SHP77 treated with DMSO at 0.1 percent for 48 hours (cell line): ENCODE measurements at regions not wholly inside any gene's neighbourhood (a gene's known extent, or its start where the extent isn't known, plus 50 kb on each side); places are given as distances from the start of the nearest gene placed in this dataset.
"Not testable (repeated sequence)": the region's sequence is repeated elsewhere in the genome, so short reads cannot be mapped to it uniquely, and the experiment has no call there.

ENCODE experiments used
- DNase-seq: peaks from one replicate; lab custom pipeline; 2025; lab: John Stamatoyannopoulos, UW

DNA sequence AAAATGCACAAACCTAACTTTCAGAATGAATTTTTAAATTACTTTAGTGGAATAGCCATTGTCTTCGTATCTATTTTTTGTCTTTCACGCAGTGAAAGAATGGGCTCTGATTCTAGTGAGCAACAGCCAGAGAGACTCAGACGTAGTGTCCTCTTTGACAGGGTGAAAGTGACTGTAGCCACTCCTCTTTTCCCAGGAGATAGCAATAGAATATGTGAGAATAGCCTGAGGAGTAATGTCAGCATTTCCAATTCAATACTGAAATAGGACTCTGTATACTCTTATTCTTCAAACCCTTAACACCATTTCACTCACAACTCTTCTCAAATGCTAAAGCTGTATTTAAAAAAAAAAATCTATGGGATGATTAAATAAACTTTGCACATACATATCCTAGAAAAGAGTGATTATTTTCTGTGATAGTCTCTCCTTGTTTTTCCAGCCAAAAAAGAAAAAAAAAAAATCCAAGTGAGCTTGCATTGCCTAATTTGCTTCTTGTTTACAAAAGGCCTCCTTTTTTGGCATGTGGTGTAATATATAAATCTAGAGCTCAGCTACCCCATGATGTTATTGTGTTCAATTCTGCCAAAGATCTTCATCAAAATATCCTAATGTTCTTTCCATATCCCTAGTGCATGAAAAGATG is 626.1 kb upstream of the SLITRK6 start:
- DNase-seq, result peak; percentile 78

DNA sequence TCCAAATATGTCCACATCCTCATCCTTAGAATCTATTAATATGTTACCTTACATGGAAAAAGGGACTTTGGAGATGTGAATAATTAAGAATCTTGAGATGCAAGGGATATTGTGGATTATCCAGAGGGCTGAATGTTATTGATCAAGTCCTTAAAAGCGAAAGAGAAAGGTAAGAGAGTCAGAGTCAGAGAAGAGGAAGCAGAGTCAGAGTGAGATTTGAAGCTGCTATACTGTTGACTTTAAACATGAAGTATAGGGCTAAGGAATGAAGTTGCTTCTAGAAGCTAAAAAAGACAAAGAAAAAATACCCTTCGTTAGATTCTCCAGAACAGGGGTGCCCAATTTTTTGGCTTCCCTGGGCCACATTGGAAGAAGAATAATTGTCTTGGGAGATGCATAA is 627.2 kb upstream of the SLITRK6 start:
- DNase-seq, result no peak

DNA sequence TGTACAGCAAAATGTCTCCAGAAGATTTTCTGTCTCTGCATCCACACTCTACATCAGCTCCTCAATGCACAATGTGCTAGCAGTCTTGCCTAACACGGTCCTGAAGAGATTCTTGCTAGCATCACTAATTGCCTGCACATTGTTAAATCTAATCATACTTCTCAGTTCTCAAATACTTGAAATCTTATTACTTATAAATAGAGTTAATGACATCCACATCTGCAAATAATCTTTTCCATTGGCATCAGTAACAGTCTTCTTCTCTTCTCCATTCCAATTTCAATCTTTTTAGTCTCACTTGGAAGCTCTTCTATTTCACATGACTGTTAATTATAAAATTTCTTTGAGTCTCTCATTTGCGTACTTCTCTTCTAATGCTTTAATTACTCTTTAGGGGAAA is 630.5 kb upstream of the SLITRK6 start:
- DNase-seq, result no peak

DNA sequence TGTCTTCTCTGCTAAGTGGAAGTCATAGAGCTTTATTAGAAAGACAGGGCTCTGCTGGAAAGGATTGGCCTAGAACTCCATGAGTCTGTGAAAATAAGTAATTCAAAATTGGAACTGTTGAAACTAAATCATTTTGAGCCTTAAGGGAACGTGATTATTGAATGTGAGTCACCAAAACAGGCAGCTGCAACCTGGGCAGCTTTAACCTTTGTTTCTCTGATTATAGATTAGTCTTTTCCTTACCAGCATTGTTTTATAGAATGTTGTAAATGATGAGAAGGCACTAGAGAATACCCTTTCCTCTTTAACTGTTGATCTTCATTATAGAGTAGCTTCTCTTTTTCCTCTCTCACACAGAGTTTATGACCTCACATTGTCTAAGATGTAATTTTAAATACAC is 638.8 kb upstream of the SLITRK6 start:
- peak; percentile 39 for DNase-seq

DNA sequence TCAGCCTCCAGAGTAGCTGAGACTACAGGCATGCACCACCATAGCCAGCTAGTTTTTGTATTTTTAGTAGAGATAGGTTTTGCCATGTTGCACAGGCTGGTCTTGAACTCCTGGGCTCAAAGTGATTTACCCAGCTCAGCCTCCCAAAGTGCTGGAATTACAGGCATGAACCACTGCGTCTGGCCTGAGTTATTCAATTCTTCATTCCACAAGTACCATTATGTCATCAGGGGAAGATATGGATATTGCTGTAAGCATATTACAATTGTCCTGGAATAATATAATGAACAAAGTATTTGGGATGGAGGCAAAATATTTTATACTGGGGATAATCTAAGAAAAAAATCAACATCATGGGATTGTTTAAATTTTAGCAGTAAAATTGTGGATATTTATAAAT is 646.0 kb upstream of the SLITRK6 start:
- DNase-seq, result no peak

DNA sequence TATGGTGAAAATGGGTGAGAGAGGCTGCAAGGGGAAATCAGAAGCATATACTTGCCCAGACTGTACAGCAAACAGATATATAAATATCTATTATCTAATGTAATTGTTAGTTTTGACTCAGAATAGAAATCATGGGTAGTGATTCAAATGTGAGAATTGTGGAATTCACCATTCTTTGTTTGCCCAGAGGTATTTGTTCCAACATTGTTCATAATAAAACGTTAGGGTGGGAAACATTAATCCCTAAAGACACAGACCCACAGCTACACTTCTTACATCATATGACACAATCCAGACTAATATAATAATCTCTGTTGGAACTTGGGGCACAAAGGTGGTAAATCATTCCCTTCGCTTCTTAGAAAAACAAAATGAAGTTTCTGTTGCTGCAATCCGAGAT is 646.5 kb upstream of the SLITRK6 start:
- DNase-seq, result no peak

DNA sequence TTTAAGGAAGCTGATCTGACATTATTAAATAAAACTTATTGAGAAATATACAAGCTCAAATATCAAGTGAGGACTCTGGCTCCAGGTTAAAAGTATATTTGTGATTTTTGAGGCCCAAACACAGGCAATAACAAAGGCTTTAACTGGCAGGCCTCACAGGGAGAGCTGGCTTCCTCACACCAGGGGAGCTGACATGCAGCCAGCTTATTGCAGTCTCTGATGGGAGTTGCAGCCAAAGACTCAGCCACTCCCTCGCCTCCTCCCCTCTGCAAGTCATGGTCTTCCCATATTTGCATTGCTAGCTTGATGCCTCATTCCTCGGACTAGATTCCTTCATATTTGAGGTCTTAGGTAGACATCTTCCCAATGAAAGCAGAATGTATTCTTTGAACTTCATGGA is 647.1 kb upstream of the SLITRK6 start:
- no peak for DNase-seq

DNA sequence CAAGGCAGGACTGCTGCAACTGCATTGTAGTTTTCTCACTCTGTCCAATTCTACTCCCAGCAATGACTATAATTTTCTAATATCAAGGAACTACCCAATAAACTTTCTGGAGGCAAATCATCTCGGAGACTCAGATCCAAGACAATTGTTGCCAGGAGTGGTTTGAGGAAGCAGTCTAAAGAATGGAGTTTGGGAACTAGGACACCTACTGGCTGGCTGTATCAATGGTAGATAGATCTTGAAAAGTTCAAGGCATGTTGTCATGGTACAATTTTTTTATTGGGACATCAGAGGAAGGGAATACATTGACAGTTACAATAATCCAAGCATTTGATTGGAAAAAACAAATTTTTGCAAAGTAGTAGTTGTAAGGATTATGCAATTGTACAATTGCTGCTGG is 648.3 kb upstream of the SLITRK6 start:
- no peak for DNase-seq

DNA sequence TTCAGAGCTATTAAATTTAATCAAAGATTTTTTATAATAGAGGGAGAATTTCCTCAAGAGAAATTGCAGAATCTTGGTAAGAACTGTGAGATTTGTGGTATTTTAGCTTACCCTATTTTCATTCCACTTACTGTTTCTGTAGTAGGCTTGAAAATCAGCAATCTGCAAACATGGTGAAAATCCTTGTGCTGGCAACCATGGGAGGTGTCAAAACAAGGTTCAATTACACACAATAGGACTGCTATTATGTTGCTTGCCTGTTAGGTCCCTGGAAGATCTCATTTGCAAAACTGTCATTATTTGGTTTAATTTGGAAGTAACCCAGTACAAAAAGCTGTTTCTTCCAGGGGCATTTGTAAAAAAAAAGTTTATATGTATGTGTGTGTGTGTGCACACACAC is 662.8 kb upstream of the SLITRK6 start:
- DNase-seq, result no peak

DNA sequence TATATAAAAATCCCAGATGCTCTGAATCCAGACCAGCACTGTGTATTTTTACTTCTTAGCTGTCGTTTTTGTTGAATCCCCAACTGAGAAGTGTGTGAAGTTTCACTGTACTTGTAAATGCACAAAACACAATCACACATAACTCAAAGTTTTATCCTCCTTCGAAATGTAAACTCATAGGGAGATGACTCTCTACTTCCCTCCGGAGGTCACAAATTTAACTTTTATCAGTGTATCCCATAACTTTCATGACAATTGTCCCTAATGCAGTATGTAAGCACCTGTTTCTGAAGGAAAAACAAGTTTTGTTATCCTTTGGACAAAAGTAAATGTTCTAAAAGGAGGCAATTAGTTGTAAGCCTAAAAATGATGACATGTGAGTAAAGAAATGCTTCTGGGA is 665.0 kb upstream of the SLITRK6 start:
- no peak for DNase-seq

DNA sequence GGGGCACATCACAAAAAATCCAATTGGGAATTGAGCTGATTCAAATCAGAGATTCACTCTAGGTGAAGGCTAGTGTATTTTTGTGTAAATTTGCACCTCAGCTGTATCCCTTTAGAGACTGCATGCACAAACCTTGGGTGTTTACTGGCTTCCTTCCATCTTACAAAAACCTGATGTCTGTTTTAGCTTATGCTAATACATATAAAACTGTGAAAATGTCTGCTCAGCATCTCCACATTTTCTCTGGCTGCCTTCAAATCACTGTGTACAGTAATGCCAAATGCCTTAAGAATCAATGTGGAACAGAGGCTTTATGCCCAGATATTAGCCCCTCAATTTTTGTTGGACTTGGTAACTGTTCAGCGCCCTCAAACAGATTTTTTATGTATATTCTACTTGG is 675.8 kb upstream of the SLITRK6 start:
- DNase-seq, result no peak

DNA sequence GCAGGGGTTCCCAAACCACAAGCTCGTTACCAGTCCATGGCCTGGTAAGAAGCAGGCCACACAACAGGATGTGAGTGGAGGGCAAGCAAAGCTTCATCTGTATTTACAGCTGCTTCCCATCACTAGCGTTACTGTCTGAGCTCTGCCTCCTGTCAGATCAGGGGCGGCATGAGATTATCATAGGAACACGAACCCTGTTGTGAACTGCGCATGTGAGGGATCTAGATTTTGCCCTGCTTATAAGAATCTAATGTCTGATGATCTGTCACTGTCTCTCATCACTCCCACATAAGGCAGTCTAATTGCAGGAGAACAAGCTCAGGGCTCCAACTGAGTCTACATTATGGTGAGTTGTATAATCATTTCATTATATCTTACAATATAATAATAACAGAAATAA is 677.4 kb upstream of the SLITRK6 start:
- no peak for DNase-seq

DNA sequence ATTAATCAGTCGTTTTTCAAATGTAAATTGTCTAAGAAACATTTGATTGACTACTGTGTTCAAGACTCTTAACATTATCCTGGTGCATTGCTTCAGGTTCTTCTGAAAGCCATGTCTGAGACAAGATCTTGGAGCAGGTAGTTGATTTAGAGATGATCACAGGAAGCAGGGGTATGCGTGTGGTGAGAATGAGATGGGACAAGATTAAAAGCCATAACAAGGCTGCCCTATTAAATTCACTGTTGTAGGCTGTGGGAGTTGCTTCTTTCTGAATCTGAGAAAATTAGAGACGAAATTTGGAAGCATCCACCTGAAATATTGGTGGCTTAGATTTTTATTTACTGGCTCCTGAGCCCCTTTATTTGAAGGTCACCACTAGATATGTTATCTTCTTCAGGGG is 687.4 kb upstream of the SLITRK6 start:
- no peak for DNase-seq

DNA sequence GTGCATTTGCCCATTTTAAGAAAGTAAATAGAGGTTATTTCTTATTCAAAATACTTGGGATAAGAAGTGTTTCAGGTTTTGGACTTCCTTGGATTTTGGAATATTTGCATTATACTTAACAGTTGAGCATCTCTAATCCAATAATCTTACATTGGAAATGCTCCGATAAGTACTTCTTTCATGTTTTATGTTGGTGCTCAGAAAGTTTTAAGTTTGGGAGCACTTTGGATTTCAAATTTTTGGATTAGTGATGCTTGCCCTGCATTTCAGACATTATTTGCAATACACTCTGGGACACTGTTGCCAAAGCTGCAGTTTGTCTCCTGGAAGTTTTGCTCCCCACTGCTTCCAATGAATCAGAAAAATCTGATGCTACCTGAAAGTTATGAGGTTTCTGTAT is 691.9 kb upstream of the SLITRK6 start:
- no peak for DNase-seq

DNA sequence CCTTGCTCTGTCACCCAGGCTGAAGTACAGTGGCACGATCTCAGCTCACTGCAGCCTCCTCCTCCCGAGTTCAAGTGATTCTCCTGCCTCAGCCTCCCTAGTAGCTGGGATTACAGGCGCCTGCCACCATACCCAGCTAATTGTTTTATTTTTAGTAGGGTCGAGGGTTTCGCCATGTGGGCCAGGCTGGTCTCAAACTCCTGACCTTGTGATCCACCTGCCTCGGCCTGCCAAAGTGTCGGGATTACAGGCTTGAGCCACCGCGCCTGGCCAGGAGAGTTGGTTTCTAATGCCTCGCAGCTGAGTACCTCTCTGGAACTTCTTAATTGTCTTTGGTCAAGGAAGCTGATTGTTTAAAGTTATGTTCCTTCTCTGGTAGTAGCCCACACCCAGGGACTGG is 702.7 kb upstream of the SLITRK6 start:
- not testable (repeated sequence) for DNase-seq

DNA sequence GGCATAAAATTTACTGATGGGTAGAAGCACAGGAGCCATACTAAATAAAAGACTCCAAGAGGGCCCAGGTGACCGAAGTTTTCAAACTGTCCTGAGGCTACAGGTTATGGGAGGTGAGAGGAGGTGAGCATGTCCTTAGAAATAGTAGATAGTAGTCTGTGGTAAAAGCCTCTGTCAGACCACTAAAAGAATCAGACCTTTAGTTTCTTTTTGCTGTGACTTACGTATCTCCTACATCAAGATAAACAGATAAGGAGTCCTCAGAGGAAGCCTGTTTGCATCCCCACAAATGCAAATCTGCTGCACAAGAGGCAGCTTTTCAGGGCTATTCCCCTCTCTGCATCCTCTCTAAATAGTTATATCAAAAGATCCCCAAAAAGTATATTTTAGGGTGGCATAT is 711.6 kb upstream of the SLITRK6 start:
- DNase-seq, result no peak

DNA sequence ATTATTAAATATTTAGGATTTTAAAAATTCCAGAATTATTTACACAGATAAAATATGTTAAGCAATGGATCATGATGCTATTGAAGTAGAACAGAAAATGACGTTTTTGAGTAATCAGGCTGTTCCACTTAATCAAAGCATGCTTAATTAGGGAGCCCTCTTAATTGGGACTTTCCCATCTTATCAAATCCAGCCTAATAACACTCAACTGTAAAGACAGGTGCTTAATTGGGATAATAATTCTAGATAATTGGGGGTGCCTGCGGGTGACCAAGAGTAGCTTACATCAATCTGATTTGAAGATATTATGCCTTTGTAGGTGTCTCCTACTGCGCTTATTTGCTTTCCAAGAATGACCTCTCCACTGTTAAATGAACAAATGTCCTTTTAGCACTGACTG is 742.2 kb upstream of the SLITRK6 start:
- DNase-seq, result no peak

DNA sequence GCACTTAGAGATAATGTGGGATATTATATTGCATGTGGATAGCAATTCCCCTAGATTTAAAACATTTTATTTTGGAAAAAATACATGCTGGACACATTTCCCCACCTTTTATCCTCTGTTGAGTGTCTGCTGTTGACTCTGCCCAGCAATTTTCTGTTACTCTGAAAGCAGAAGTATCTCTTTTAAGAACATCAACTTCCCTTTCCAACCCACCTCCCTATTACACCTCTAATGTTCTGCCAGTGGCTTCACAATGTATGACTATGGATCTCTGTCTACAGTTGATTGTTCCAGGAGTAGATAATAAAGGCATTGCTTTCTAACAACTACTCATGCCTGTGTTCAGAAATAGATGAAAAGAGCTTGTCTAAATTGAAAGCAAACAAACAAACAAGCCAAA is 754.8 kb upstream of the SLITRK6 start:
- DNase-seq, result no peak

DNA sequence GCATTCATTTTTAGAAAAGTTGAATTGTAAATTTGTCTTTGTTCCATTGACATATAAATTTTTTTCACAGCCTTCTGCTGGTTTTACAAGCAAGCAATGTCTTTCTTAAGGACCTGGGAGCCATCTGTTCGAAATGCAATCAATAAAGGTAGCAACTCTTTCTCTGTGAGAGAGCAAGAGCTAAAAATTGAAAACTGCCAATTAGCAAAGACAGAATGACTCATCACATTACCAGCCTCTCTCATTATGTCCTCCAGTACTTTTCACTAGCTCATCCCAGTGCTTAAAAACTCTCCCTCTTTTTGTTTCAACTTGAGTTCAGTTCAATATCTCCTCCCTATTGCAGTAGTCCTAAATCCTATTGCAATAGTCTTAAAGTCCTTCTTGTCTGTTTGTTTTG is 760.7 kb upstream of the SLITRK6 start:
- no peak for DNase-seq

DNA sequence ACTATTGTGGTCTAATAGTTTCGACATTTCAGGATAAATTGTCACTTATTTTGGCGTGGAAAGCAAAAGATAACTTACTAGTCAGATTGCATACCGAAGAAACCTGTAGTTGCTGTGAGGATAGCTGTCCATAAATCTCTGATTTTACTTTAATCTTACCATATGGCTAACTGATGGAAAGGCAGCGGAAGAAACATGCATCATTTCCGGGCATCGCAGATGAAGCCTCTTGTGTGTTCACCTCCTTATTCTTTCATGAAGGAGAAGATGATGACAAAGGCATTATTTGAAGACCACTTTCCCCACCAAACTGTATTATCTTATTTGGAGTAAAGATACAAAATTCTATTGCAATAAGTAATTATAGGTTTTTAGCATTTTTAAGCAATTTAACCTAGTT is 763.6 kb upstream of the SLITRK6 start:
- DNase-seq, result no peak

DNA sequence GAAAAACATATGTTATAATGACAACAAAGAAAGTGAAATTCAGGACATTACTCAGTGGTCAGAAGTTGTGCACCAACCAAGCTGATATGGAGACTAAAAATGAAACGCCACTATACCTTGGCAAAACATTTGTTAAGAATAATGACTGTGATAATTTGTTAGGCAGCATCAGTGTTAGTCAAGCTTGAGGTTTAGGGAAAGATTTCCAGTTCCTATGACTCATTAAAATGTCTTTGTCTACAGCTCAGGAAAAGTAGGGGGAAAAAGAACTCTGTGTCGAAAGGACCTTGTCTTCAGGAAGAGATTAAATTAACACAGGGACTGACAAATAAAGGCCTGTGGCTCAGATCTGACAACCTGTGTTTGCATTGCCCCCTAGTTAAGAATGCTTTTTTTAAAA is 764.1 kb upstream of the SLITRK6 start:
- DNase-seq, result no peak

DNA sequence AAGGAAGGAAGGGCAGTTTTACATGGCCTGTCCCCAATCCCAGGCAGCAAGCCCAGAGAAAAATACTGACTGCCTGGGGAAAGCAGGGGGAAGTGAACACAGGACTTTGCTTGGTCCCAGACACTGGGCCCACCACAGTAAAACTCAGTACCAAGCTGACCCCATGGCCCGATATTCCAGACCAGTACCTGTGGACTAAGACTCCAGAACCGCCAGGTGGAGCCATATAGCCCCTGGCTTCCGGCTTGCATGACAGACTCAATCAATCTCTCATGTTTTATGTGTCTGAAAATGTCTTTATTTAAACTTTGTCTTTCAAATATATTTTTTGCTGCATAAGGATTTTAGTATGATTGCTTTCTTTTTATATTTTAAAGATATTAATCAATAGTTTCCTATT is 767.9 kb upstream of the SLITRK6 start:
- no peak for DNase-seq

DNA sequence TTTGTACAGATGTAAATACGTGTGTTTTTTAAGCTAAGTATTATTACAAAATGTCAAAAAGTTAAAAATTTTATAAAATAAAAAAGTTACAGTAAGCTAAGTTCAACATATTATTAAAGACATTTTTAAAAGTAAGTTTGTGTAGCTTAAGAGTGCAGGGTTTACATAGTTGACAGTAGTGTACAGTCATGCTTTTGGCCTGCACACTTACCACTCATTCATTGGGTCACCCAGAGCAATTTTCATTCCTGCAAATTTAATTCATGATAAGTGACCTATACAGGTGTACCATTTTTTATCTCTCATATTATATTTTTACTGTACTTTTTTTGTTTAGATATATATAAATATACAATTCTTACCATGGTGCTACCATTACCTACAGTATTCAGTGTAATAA is 769.9 kb upstream of the SLITRK6 start:
- DNase-seq, result no peak

DNA sequence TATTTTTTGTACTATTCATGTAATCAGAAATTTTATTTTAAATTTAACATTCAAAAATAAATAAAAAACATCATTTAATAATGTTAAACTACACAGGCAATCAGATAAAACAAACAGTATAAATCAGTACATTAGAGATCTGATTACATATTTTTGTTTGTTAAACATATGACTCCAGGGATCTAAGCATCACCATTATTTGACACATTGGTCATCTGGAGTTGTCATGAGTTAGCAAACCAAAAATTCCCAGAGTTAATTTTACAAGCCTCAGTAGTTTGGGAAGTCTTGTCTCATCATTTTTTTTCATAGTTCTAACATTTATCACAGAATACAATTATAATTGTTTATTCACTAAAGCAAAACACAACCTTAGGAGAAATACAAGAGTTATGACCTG is 770.8 kb upstream of the SLITRK6 start:
- no peak for DNase-seq

DNA sequence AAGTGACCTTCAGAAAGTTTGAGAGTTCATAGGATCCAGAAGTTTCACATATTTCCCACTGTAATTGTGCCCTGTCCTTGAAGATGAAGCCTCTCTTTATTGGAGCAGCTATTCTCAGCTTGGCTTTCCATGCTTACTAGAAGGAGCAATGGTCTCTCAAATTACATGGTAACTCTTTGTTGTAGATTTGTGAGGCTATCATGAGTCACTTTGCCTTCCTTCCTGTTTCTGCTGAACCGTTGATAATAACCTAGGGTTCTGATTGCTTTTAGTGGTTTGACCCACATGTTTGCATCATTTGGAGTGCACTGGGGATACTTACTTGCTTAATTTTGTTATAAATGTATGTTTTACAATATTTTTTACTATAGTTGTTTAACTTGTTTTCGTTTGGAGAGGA is 772.9 kb upstream of the SLITRK6 start:
- DNase-seq, result no peak
